ENCODE measurements at regions not wholly inside any gene's neighbourhood (a gene's known extent, or its start where the extent isn't known, plus 50 kb on each side); places are given as distances from the start of the nearest gene placed in this dataset.

DNA sequence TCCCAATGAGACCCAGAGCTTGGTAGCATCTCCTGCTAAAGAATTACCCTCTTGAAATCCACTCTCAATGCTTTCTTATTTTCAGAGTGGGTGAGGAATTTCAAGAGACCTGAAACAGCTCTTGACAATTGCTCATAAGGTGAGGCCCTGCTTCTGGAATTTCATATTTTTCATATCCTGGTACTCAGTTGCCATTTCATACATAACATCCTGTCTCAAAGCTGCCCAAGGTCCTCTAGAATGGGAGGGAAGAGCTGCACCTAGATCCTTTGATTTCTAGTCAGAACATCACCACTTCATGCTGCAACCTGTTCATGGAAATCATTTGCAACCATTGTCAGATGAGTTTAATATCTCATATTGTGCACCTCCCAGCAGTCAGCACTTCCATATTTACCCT lies 404.8 kb upstream of the GALNT5 start:
- no peak overlapping the region for H3K4me3 ChIP-seq
- no peaks in the 10 kb centered on the region for H3K4me1 ChIP-seq
- in situ Hi-C loops (cut with MboI; ENCODE audit: low sequenced_read_pairs): no loop called here
- DNase-seq (ENCODE audit: low spot score in 2 of 2): no peak
- no peaks in the 10 kb centered on the region for H3K27me3 ChIP-seq (ENCODE audit: low read depth)
- H3K9me3 ChIP-seq: no peaks in the 10 kb centered on the region
- H3K36me3 ChIP-seq (replicated peaks): no peaks in the 10 kb centered on the region

DNA sequence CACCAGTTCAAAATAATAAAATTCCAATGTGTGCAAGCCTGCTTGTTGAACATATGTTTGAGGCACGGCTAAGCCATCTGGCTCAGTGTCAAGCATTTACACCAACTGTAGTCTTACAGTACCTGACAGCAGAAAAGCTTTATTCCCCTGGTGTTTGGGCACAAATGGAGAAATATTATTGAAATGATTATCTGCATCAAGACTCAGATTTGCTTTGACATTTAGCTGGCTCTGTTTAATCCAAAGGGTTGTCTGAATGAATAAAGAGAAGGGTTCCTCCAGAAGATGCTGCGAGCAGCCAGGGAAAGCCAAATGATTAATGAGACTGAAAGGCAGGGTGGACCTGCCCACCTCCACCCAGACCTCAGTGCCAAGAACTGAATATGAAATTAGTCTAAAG lies 393.2 kb upstream of the GALNT5 start:
- no peak overlapping the region for H3K4me3 ChIP-seq
- no peak for DNase-seq (ENCODE audit: low spot score in 2 of 2)
- no peaks in the 10 kb centered on the region for H3K27me3 ChIP-seq (ENCODE audit: low read depth)
- H3K4me1 ChIP-seq: peaks cover 16% of the 10 kb centered on the region
- no peaks in the 10 kb centered on the region for H3K36me3 ChIP-seq (replicated peaks)
- no peaks in the 10 kb centered on the region for H3K9me3 ChIP-seq
- in situ Hi-C loops (cut with MboI; ENCODE audit: low sequenced_read_pairs): no loop called here

DNA sequence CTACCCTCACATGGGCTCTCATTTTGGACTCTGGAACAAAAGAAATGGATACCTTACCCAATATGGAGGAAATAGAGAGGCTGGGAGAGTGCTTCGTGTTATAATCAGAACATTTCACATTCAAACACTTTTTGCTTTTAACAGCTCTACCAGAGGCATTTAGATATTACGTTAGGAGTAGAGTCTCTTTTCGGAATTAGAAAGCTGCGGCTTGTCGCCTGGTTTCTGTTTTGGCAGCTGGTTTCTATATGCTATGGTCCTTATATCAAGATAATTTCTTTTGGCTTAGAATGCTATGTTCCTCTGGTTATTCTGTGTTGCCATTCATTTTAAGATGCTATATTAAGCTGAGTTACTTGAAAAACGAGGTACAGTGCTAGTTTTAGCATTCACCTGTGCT lies 392.8 kb upstream of the GALNT5 start:
- Histone ChIP-seq H3K36me3 (replicated peaks) (no peaks in the 10 kb centered on the region), H3K27me3 (ENCODE audit: low read depth) (no peaks in the 10 kb centered on the region), H3K9me3 (no peaks in the 10 kb centered on the region), H3K4me3 (no peak overlapping the region), H3K4me1 (peaks cover 16% of the 10 kb centered on the region)
- no peak for DNase-seq (ENCODE audit: low spot score in 2 of 2)
- in situ Hi-C loops (cut with MboI; ENCODE audit: low sequenced_read_pairs): no loop called here

DNA sequence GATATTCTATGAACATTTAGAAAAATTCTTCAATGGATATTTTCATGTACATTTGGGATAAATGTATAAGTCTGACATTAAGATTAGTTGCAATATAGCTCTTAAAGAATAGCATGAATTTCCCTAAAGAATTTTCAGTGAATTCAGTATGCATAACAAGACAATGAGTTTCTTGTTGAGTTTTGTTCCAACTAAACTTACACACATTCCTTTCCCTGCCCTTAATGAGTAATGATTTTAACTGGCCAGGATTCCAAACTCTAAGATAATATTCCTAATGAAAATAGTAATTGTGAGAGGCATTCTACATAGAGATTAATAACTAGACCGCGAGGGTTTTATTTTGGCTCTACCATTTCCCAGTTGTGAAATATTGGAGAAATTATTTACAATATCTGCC lies 390.3 kb upstream of the GALNT5 start:
- H3K27me3 ChIP-seq (ENCODE audit: low read depth): no peaks in the 10 kb centered on the region
- no peaks in the 10 kb centered on the region for H3K36me3 ChIP-seq (replicated peaks)
- in situ Hi-C loops (cut with MboI; ENCODE audit: low sequenced_read_pairs): no loop called here
- DNase-seq (ENCODE audit: low spot score in 2 of 2): no peak
- no peak overlapping the region for H3K4me3 ChIP-seq
- no peaks in the 10 kb centered on the region for H3K9me3 ChIP-seq
- H3K4me1 ChIP-seq: peaks cover 16% of the 10 kb centered on the region

DNA sequence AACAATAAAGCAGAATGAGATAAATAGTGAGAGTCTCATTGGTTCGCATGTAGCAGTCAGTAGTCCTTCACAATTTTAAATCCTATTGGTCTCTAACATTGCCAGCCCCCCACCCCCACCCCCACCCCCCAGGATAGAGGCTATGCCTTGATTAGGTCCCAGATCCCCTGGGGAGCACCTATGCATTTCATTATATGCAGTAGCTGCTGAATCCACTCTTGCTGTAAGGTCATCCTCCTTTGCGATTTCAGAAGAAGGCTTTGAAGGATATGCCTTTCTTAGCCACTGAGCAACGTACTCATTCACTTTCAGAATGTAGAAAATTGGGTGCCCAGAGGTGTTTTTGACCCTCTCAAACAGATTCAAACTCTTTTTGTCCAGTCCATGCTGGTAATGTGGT lies 382.8 kb upstream of the GALNT5 start:
- H3K27me3 ChIP-seq (ENCODE audit: low read depth): no peaks in the 10 kb centered on the region
- no peak for DNase-seq (ENCODE audit: low spot score in 2 of 2)
- H3K4me3 ChIP-seq: no peak overlapping the region
- in situ Hi-C loops (cut with MboI; ENCODE audit: low sequenced_read_pairs): loop anchor here (25.0 kb wide), 5 partner anchors 287 to 1487 kb away; partner anchors contain the start of gene NR4A2
- H3K9me3 ChIP-seq: no peaks in the 10 kb centered on the region
- H3K36me3 ChIP-seq (replicated peaks): no peaks in the 10 kb centered on the region
- H3K4me1 ChIP-seq: peaks cover 4% of the 10 kb centered on the region

DNA sequence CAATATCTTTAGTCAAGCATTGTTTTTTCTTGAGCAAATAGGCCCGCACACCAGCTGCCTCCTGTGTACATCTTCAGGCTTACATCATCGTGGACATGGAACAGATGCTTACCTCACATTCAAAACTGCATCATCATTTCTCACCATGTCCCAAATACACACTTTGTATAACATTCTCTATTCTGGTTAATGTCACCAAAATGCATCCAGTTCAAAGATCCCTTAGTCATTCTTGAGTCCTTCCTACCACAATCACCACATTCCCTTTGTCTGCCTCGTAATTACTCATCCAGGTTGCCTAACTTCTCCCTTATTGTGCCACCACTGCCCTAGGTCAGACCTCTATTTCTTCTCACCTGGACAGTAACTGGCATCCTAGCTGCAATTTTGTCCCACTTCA lies 373.7 kb upstream of the GALNT5 start:
- Histone ChIP-seq H3K4me1 (no peaks in the 10 kb centered on the region), H3K27me3 (ENCODE audit: low read depth) (no peaks in the 10 kb centered on the region), H3K36me3 (replicated peaks) (no peaks in the 10 kb centered on the region), H3K9me3 (no peaks in the 10 kb centered on the region), H3K4me3 (no peak overlapping the region)
- in situ Hi-C loops (cut with MboI; ENCODE audit: low sequenced_read_pairs): loop anchor here (25.0 kb wide), 5 partner anchors 297 to 1497 kb away; partner anchors contain the start of gene NR4A2
- DNase-seq (ENCODE audit: low spot score in 2 of 2): no peak

DNA sequence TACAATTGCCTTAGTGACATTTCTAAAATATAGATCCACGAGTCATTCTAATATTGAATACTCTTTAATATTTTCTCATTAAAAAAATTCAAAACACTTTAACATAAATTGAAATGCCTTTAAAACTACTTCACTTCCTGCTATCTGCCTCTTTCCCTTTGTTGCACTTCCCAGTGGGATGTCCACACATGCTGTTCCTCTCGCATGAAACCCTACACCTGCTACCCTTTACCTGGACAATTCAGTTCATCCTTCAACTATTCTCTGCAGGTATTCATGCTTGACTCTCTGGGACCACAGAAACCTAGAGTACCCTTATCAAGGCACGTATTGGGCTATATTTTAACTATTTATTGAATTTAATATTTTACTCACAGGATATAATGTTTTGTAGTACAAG lies 373.3 kb upstream of the GALNT5 start:
- Histone ChIP-seq H3K9me3 (no peaks in the 10 kb centered on the region), H3K4me1 (no peaks in the 10 kb centered on the region), H3K4me3 (no peak overlapping the region), H3K27me3 (ENCODE audit: low read depth) (no peaks in the 10 kb centered on the region), H3K36me3 (replicated peaks) (no peaks in the 10 kb centered on the region)
- DNase-seq (ENCODE audit: low spot score in 2 of 2): no peak
- in situ Hi-C loops (cut with MboI; ENCODE audit: low sequenced_read_pairs): loop anchor here (25.0 kb wide), 5 partner anchors 297 to 1497 kb away; partner anchors contain the start of gene NR4A2

DNA sequence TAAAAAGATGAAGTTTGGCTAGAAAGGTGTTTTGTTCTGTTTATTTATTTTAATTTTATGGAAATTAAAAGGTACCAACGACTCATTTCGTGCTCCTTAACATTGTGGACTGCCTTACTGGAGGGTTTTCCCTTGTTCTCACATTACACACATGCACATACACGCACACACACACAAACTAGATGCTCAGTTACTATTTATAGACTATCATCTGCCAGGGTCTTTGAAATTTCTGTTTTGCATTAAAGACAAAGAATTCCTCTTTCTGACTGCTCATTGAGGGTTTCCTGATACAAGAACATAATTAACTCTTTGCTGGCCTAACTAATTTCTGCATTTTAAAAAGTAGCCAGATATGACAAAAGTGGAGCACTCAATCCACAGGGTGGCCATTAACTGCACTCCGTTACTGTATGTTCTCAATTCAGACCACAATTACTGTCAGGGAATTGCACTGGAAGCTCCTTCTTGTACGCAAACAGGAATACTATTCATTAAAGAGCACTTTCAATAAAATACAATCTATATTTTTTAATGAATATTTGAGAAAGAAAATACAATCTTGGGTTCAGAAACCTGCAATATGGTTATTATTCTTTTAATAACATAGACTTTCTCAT lies 366.9 kb upstream of the GALNT5 start:
- Histone ChIP-seq H3K4me3 (no peak overlapping the region), H3K4me1 (peaks cover 33% of the 10 kb centered on the region), H3K9me3 (no peaks in the 10 kb centered on the region), H3K27me3 (ENCODE audit: low read depth) (no peaks in the 10 kb centered on the region), H3K36me3 (replicated peaks) (no peaks in the 10 kb centered on the region)
- in situ Hi-C loops (cut with MboI; ENCODE audit: low sequenced_read_pairs): loop anchor here (25.0 kb wide), 5 partner anchors 297 to 1503 kb away; partner anchors contain the start of gene NR4A2
- DNase-seq (ENCODE audit: low spot score in 2 of 2): peak in 1 of 2 experiments; percentile 13

DNA sequence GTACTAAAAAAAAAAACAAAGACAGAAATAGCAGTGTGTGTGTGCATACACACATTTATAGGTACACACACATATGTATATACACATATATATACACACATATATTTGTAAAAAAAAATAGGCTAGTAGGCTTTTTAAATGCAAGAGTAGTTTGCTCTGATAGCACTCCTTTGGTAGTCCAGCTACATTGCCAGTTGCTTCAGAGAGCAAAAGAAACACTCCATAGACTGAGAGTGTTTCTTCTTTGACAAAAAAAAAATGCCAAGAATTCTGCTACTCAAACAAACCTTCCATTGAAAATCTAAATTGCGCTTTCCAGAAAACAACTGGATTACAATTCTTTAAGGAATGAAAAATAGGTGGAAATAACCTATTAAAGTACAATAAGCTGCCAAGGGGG lies 365.9 kb upstream of the GALNT5 start:
- H3K36me3 ChIP-seq (replicated peaks): no peaks in the 10 kb centered on the region
- no peaks in the 10 kb centered on the region for H3K27me3 ChIP-seq (ENCODE audit: low read depth)
- in situ Hi-C loops (cut with MboI; ENCODE audit: low sequenced_read_pairs): loop anchor here (25.0 kb wide), 5 partner anchors 296 to 1504 kb away; partner anchors contain the start of gene NR4A2

DNA sequence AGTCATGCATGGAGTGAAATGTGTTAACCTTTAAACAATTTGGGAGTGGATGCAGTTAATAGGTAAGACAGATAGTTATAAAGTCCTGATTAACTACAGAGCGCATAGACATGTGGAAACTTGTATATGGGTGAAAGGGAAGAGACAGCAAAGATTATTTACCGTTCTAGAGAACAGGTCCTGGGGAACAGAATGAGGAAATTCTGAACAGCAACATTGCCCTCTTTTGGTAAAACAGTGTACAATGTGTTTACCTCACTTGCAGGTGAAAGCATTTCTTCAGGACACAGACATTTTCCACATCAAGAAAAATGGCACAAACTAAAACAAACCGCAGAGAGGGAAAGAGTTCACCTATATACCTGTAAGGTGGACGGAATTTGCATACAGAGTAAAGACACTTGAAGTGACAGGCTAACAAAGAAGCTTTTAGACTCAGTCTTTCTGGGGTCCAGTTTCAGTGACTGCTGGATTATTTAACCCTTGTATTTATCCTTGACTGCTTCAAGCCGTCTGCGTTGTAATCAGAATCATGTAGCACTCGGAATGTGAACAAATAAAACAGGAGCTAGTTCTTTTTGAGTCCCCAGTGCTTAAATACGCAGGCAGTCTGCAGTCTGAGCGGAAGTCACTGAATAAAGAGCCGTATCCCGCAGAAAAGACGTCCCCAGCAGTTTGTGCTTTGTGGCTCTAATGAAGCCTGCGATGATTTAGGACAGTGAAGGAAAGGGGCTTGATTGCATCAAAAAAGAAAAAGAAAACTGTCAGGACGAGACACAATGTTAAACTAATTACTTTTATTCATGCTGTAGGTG lies 364.8 kb upstream of the GALNT5 start:
- DNase-seq (ENCODE audit: low spot score in 2 of 2): peak; percentile 36 to 89
- H3K36me3 ChIP-seq (replicated peaks): no peaks in the 10 kb centered on the region
- peak overlapping the region; percentile 15 for H3K4me3 ChIP-seq
- peaks cover 33% of the 10 kb centered on the region for H3K4me1 ChIP-seq
- no peaks in the 10 kb centered on the region for H3K9me3 ChIP-seq
- in situ Hi-C loops (cut with MboI; ENCODE audit: low sequenced_read_pairs): loop anchor here (25.0 kb wide), 5 partner anchors 295 to 1505 kb away; partner anchors contain the start of gene NR4A2
- no peaks in the 10 kb centered on the region for H3K27me3 ChIP-seq (ENCODE audit: low read depth)

More for the DNA sequence above, 365.9 kb upstream of the GALNT5 start:
- H3K4me3 ChIP-seq: no peak overlapping the region
- H3K4me1 ChIP-seq: peaks cover 33% of the 10 kb centered on the region
- peak in 1 of 2 experiments; percentile 36 for DNase-seq (ENCODE audit: low spot score in 2 of 2)
- H3K9me3 ChIP-seq: no peaks in the 10 kb centered on the region

DNA sequence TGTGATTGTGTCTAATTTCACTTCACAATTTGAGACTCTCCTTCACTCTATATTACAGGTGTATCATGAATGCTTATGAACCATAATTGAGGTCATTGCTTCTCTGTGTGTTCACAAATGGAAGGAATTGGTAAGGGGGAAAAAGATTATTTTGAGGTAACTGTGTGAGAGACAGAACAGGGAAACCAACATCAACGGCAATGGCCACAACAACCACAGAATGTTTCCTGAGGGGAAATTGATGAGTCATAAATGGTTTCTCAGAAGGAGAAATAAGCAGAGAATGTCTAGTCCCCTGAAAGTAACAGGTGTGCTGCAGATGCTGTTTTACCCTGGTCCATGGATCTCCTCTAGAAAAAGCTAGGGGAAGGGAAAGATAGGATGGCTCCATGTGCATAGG lies 361.2 kb upstream of the GALNT5 start:
- Histone ChIP-seq H3K36me3 (replicated peaks) (no peaks in the 10 kb centered on the region), H3K9me3 (no peaks in the 10 kb centered on the region), H3K4me1 (peaks cover 21% of the 10 kb centered on the region), H3K27me3 (ENCODE audit: low read depth) (no peaks in the 10 kb centered on the region), H3K4me3 (no peak overlapping the region)
- in situ Hi-C loops (cut with MboI; ENCODE audit: low sequenced_read_pairs): loop anchor here (25.0 kb wide), 5 partner anchors 291 to 1509 kb away; partner anchors contain the start of gene NR4A2
- DNase-seq (ENCODE audit: low spot score in 2 of 2): no peak

DNA sequence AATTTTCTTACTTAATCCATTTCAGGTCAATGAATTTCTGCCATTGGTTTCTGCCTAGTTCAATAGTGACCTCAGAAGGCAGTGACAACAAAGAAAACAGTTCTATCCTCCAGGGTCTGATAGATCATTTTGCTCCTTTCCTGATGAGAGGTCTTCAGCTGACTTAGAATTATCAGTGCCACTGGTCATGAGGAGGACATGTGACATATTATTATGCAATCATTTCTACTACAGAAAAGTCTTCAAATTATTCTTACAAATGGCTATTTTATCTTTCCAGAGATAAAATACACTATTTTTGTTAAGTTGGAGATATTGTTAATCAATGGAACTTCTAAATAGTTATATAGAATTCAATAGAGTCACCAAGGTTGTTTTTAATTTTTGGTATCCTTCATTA lies 360.0 kb upstream of the GALNT5 start:
- no peaks in the 10 kb centered on the region for H3K36me3 ChIP-seq (replicated peaks)
- H3K4me3 ChIP-seq: no peak overlapping the region
- H3K27me3 ChIP-seq (ENCODE audit: low read depth): no peaks in the 10 kb centered on the region
- in situ Hi-C loops (cut with MboI; ENCODE audit: low sequenced_read_pairs): loop anchor here (25.0 kb wide), 5 partner anchors 290 to 1510 kb away; partner anchors contain the start of gene NR4A2
- peaks cover 10% of the 10 kb centered on the region for H3K4me1 ChIP-seq
- no peaks in the 10 kb centered on the region for H3K9me3 ChIP-seq
- DNase-seq (ENCODE audit: low spot score in 2 of 2): no peak

DNA sequence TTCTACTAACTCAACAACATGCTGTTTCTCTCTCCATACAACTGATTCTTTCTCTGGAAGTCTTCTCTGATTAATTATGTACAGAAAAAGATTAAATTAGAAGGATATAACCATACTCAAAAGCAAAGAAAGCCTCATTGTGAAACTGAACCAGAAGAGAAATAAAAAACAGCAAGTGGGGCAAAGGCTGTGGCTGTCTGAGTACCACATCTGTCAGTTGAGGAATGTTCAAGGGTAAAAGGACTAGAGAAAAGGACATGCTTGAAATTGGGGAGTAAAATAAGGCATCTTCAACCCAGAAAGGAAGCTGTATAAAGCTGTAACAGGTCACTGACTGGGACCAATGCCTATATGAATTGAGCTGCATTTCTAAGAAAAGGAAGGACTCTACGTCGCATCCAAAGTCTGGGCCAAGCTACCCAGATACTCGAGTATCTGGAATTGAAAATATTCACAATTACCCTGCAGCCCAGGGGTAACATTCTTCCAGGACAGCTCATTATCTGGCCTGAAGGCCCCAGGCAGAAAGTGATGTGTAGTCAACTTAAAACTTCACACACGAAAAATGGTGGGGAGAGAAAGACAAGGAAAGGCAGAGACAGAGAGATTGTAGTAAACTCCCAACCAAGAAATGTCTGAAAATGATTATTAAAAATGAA lies 356.0 kb upstream of the GALNT5 start:
- no peaks in the 10 kb centered on the region for H3K9me3 ChIP-seq
- no peaks in the 10 kb centered on the region for H3K36me3 ChIP-seq (replicated peaks)
- no peak overlapping the region for H3K4me3 ChIP-seq
- H3K27me3 ChIP-seq (ENCODE audit: low read depth): no peaks in the 10 kb centered on the region
- H3K4me1 ChIP-seq: no peaks in the 10 kb centered on the region
- in situ Hi-C loops (cut with MboI; ENCODE audit: low sequenced_read_pairs): no loop called here
- DNase-seq (ENCODE audit: low spot score in 2 of 2): no peak

Measured in HAP-1 (cell line).